Fibroblast of skin of left quadriceps (primary cell): ENCODE measurements at regions not wholly inside any gene's neighbourhood (a gene's known extent, or its start where the extent isn't known, plus 50 kb on each side); places are given as distances from the start of the nearest gene placed in this dataset.

Experiments
- DNase-seq, 2 experiments: peaks; one replicate each; pipeline ENCODE4 v3.0.0-alpha.2; 2013; ENCODE audit warnings: low read depth in 2 of 2

DNA sequence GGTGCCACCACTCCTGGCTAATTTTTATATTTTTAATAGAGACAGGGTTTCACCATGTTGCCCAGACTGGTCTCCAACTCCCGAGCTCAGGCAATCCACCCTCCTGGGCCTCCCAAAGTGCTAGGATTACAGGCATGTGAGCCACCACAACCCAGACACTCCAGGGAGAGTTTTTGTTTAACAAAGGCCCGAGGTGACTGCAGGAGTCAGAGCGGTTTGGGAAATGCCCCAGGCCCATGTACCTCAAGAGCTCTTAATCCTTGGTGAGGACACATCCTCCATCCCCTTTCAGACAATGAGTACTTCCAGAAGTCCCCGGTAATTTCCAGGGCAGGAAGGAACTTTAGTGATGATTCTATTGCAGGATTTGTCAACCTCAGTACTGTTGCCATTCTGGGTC lies 176.0 kb downstream of the ESRRB start:
- DNase-seq, result no peak

DNA sequence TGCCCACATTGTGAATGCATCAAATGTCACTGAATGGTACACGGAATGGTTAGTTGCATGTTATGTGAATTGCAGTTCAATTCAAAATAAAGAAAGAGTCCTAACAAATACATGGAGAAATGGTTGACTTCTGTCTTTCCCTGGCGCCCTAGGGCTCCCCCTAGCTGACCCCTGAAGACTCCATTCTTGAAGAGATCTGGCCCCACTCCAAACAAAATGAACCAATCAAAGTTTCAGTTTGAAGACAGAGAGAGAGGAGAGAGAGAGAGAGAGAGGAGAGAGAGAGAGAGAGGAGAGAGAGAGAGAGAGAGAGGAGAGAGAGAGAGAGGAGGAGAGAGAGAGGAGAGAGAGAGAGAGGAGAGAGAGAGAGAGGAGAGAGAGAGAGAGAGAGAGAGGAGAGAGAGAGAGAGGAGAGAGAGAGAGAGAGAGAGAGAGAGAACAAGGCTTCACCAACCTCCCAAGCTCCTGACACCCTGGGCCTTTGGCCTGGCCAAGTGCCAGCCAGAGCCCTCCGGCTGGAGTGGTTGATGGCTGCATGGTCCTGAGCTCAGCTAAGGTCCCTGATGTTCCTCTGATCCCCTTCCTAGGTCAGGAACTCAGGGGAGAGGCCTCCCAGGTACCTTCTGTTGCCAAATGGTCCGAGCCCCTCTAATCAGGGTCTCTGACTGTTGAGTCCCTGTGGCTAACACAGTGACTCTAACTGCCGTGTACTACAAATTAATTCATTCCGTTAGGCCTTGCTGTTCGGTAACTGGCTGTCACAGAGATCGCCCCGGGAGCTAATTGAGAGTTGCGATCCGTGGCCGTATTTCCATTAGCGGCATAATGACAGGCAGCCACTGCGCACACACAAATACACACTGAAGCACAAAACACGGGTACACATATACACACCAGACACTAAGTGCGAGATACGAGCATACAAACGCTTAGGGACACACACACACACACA lies 188.8 kb downstream of the ESRRB start:
- DNase-seq, result no peak

DNA sequence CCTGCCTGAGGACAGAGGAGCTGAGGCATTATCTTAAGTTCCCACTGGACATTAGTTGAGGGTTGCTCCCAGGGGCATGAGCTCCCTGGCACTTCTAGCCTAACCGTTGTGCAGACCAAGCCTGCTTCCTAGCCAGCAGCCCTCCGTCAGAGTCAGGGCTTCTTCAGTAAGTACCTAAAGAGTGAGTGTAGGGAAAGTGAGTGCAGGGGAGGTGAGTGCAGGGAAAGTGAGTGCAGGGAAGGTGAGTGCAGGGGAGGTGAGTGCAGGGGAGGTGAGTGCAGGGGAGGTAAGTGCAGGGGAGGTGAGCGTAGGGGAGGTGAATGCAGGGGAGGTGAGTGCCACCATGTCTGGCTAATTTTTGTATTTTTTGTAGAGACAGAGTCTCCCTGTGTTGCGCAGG lies 190.5 kb downstream of the ESRRB start:
- DNase-seq, result no peak

DNA sequence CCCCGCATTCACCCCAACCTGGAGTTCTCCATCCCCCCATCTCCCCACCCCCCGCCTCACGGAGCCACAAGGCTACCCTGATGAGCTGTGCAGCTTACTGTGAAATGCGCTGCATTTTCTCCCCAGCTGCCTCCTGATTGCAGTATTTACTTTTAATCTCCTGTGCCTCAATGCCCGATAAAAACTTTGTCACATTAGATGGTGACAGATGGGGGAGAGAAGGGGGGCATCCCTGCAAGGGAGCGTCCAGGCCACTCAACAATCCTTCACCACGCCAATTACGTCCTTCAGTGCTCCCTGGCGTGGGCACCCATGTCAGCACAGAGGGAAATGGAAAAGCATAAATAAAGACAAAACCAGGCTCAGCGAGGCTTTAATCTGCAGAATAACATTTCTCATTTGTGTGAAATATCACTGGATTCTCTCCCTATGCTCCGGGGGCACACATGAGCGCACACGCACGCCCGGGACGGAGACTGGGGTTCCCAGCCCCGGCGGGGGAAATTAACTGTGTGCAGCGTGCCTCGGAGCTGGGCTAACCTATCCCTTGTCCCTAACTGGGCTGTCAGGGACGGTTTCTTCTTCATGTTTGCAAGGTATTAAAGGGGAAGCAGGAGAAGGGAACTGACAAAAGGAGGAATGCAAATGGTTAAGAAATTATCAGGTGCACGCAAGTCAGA lies 186.7 kb upstream of the VASH1 start:
- no peak for DNase-seq

DNA sequence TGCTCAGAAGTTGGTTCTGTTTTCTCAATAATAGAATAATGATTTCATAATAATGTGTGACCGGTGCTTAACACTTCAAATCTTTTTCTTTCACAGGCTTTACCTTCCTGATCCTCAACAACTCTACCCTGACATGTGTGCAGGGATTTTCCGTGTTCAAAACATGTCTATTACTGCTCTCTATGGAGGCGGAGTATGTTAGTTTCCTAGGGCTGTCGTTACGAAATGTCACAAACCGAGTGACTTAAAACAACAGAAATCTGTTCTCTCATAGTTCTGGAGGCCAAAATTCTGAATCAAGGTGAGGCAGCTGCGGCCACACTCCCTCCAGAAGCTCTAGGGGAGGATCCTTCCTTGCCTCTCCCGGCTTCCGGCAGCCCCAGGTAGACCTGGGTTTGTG lies 186.2 kb upstream of the VASH1 start:
- no peak for DNase-seq

DNA sequence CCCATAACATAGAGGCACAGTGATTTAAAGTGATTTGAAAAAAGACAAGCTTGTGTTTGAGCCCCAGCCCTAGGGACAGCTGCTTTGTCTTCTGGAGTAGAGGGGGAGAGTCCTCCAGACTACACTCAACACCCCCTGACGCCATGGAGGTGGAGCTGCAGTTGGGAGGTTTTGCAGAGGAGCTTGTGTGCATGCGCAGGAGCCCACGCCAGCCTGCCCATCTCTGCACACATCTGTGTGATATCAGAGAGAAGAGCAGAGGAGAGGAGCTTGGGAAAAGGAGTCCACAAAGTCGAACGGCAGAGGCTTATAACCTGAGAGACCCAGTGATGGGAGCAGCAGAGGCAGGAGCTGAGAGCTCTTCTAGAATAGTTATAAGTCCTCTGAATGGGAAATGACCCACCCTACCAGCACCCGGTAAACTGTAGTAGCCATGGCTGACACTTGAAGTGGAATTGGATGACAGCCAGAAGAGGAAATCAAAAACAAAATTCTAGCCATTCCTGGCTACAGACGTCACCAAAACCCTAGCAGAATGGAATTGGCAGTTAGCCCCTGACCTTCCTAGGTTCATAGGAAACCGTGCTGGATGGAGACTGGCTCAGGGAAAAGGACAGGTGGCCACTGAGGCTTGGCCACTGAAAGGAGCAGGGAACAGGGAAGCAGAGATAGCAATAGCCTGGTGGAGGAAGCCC lies 185.1 kb upstream of the VASH1 start:
- DNase-seq, result no peak

DNA sequence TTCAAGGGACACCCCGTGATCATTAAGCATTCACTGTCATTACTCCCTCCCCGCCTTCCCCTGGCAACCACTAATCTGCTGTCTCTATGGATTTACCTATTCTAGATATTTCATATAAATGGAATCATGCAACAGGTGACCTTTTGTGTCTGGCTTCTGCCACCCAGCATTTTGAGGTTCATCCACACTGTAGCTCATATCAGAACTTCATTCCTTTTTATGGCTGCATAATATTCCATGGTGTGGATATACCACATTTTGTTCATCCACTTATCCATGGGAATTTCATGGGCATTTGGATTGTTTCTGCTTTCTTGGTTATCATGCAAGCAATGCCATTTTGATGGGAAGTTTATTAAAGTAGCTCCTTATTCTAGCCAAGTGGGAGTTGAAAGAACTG lies 184.2 kb upstream of the VASH1 start:
- no peak for DNase-seq

DNA sequence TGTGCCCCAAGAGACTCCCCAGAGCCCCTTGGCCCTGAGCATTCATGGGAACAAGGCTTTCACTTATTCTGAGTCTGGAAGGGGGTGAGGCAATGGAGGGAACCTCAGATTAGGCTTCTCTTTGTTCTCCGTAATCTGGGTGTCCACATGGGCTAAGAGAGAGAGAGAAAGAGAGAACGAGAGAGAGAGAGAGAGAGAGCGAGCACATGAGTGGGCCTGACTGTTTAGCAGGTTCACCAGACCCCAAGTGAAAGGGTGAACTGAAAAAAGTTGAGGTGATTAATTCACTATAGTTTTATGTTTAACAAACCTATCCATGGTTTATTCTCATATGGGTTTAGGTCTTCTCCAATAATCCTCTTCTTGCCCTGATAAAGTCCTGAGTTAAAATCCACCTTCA lies 183.4 kb upstream of the VASH1 start:
- DNase-seq, result no peak

DNA sequence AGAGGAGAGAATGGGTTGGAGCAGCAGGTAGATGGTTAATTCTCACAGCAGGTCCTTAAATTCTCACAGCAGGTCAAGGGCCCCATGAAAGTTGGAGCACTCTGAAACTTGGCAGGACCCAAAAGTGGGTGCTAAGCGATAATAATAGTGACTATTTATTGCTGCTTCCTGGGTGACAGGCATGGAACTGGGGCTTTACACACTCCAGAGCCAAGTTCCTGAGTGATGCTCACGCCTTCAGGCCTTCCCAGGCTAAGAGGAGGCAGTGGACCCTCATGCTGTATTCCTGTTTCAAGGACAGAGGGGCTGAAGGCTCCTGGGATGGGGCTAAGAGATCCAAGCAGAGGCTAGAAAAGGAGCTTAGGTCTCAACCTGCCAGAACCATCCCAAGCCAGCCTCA lies 180.9 kb upstream of the VASH1 start:
- no peak for DNase-seq

DNA sequence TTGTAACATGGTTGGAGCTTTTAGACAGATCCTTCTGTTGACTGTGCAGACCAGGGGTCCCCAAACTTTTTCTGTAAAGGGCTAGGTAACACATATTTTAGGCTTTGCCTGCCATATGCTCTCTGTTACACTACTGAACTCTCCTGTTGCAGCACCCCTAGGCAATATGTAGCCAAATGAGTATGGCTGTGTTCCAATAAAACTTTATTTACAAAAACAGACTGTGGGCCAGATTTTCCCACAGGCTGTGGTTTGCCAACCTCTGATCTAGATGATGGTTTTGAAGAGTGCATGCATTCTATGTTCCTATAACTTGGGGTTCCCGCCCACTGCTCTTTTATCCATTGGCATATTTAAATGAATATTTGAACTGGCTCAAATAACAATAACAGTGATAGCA lies 180.3 kb upstream of the VASH1 start:
- DNase-seq, result no peak

DNA sequence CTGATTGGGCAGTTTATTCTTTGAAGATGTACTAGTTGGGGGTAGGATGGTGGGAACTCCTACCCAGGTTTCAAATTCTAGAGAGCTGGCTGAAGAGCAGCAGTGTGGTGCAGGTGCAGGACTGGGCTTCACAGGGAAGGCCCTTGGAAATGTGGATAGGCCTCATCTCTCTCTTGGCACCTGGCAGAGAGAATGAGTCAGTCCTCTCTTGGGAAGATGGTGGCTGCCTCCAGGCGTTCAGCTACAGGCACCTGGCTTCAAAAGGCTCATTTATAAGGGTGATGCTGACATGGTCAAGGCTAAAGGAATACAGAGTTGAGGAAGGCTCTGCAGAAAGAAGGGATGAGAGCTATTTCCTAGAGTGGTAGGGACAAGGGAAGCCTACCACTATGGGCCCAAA lies 179.7 kb upstream of the VASH1 start:
- DNase-seq, result no peak

DNA sequence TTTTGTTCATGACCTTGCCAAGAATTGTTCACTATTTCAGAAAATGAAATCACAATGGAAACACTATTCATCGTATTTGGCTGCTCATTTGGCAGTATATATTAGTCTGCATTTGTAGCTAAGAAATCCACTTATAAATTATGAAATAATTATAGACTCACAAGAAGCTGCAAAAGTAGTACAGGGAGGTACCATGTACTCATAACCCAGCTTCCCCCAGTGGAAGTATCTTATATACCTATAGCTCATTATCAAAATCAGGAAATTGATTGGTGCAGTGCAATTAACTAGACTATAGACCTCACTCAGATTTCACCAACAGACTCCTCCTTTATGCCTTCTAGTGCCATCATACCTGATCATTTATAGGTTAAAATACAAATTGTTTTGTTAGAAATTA lies 178.8 kb upstream of the VASH1 start:
- no peak for DNase-seq

DNA sequence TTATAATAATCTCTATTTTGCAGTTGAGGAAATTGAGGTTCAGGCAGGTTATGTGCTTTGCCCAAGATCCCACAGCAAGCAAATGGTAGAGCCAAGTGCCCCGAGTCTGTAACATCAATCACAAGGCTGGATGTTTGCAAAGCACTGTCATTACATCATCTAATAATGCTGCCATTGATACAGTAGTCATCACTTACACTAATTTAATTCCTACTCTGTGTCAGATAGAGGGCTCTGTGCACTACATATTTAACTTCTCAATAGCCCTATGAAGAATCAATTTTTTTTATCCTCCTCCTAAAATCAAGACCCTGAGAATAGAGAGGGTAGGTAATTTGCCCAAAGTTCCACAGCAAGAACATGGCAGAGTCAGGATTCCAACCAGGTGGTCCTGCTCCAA lies 178.1 kb upstream of the VASH1 start:
- no peak for DNase-seq

DNA sequence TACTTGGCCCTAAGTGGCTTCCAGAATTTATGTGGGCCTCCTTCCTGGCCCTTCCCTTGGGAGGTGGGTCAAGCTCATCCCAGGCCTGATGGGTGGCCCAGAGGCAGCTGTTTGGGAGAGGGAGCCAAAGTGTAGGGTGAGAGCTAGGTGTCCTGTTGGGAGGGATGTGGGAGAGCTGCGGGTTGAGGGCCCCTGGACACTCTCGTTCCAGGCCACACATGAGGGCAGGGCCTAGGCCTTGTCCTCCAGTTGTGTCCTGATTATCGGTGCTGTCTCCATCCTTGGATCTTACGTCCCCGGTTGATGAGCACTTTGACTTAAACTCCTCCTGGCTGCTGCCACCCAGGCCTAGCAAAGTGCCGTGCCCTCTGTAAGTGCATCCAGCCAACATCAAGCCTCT lies 177.5 kb upstream of the VASH1 start:
- no peak for DNase-seq

DNA sequence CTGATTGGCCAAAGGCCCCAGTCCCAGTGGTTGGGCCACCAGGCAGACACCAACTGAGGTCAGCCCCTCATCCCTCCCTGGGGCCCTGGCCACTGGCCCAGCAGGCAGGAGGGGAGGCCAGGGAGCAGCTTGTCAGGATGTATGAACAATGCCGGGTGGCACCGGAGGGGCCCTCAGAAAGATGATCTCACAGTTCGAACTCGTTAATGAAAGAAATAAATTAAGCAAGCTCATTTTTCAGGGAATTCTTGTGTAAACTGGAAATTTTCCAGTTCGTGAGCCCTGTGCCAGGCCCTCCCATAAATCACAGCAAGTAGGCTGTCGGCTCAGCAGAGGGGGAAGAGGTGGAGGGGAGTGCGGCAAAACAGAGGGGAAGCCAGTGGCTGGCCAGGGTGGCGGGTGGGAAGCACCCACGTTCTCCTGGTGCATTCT lies 177.0 kb upstream of the VASH1 start:
- no peak for DNase-seq

DNA sequence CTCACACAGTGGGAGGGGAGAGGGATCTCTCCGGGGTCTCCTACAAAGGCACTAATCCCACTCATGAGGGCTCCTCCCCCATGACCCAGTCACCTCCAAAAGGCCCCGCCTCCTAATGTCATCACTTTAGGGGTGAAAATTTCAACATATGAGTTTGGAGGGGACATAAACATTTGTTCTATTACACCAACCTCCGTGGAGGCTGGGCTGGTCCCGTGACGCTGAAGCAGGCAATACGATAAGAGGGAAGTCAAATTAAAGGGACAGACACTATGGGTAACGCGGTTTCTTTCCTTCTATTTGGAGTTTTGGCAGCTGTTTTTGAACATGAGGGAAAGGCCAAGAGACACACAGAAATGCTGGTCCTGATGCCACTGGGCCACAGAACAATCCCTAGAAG lies 175.7 kb upstream of the VASH1 start:
- no peak for DNase-seq

DNA sequence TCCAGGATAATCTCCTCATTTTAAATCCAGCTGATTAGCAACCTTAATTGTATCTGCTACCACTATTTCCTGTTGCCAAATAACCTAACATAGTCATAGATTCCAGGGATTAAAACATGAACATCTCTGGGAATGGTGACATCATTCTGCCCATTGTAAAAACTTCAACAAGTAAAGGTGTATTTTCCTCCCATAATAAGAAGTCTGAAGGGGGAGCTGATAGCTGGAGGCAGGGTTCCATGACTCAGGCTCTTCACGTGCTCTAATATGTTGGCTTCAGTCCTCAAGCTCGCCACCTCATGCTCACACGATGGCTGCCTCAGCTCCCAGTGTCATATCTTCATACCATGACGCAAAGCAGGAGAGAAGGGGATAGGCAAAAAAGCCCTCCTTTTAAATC lies 172.0 kb upstream of the VASH1 start:
- DNase-seq, result no peak

DNA sequence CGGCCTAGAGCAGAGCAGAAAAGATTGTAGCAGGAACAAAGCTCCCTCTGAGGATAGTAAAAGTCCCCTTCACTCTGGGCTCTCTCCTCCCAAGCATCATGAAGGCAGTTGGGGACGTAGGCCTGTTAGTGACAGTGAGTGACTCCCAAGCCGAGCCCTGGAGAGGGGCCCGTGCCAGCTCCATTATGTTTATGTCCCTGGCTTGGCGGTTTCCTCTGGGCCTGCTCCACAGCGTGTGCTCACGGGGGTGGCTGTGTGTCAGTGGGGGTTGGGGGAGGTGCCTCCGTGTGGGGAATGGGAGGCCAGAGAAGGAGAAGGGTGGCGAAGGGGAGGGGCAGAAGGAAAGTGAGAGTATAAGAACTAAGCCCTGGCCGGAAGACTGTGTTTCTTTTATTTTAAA lies 170.0 kb upstream of the VASH1 start:
- DNase-seq, result no peak

DNA sequence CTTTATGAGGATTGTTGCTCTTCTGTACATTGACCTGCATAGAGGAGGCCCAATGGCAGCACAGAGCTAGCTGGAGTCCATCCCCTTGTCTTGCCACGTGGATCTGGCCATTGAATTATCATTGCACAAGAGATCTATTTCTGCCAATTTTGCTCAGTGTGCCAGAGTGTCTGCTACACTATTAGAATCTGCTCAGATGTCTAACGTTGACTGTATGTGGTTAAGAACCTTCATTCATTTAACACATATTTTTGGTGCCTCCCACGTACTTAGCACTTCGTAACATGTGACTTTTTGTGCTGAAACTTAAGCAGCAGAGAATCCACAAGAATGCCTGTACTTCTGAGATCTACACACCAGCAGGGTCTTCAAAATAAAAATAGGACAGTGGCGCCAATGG lies 166.0 kb upstream of the VASH1 start:
- no peak for DNase-seq

DNA sequence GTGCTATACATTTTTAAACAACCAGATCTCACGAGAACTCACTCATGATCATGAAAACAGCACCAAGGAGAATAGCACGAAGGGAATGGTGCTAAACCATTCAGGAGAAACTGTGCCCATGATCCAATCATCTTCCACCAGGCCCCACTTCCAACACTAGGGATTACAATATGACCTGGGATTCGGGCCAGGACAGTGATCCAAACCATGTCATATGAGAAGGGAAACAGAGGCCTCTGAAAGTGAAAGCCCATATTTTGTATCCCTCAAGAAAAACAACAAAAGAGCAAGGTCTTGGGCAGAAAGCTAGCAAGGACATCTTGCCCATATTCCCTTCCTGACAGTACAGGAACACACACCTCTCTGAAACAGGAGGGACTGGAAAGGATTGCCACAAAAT lies 163.9 kb upstream of the VASH1 start:
- DNase-seq, result no peak

DNA sequence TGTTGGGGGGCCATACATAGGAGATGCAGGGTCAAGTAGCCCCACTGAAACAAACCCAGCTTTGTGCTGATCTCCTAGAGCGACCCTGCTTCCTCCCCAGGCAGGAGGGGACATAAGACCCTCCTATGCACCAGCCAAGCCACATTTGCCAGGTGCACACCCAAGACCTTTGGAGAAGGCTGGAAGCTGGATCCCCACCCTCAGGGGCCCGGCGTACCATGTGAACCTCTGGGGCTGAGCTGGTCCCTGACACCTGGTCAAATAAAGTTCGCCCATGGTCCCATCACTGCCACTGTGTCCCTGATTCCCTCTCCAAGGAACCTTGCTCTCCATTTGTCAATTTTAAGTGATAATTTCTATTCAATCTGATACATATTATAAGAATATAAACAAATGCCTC lies 162.1 kb upstream of the VASH1 start:
- DNase-seq, result no peak

DNA sequence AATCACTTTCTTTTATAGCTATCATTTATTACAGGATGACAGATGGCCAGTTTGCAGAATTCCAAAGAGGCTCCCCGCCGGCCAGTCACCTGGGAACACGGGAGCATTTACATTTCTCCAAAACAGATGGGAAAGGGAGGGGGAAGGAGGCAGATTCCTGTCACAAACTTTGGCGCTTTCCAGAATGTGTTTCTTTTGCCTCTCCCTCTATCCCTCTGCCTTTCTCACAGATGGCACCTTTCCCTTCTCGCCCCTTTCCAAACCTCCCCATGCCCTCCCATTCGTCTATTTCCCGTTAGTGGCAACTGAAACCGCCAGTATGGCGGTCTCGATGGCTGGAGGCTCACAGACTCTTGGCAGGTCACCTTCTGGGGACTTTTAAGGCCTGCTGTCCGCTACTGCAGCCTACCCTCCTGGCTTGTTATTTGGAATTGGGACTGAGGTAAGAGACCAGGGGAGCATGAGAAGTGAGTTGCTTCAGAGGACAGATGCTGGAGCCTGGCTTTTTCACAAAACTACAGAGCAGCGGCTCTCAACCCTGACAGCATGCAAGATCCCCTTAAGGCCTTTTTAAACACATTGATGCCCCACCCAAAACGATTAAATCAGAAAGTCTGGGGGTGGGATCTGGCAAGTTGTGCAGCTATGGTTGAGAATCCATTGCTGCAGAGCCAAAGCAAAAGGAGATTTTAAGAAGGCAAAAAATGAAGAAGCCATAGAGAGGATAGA lies 161.5 kb upstream of the VASH1 start:
- DNase-seq, result no peak
